ENCODE measurements at regions not wholly inside any gene's neighbourhood (a gene's known extent, or its start where the extent isn't known, plus 50 kb on each side); places are given as distances from the start of the nearest gene placed in this dataset.

- Mint-ChIP-seq H3K27me3 (peaks cover 16% of the 10 kb centered on the region), H3K9me3 (no peaks in the 10 kb centered on the region), H3K4me3 (no peak overlapping the region), H3K4me1 (no peaks in the 10 kb centered on the region), H3K27ac (no peak overlapping the region), H3K36me3 (no peaks in the 10 kb centered on the region)
- ATAC-seq = no peak
Measured at GRCh38 chr3:64289622-64290021, 64.4 kb upstream of the PRICKLE2 start.

GRCh38 chr3:64278625-64279024 lies 53.4 kb upstream of the PRICKLE2 start:
- no peaks in the 10 kb centered on the region for H3K36me3 Mint-ChIP-seq
- H3K4me3 Mint-ChIP-seq = no peak overlapping the region
- no peak overlapping the region for H3K27ac Mint-ChIP-seq
- no peaks in the 10 kb centered on the region for H3K9me3 Mint-ChIP-seq
- no peaks in the 10 kb centered on the region for H3K4me1 Mint-ChIP-seq
- ATAC-seq = no peak
- peaks cover 6% of the 10 kb centered on the region for H3K27me3 Mint-ChIP-seq

GRCh38 chr3:64276131-64276530 lies 50.9 kb upstream of the PRICKLE2 start:
- Mint-ChIP-seq H3K4me3 (no peak overlapping the region), H3K27me3 (peaks cover 11% of the 10 kb centered on the region), H3K36me3 (no peaks in the 10 kb centered on the region), H3K9me3 (no peaks in the 10 kb centered on the region), H3K27ac (no peak overlapping the region), H3K4me1 (no peaks in the 10 kb centered on the region)
- ATAC-seq = no peak

Measured in stimulated activated memory B cell treated with anti-CD40 and anti-IgM and Interleukin-4, amounts not matched to agents 10 μg/mL and 1 μg/mL and 100 μg/mL, for 72 hours (primary cell).